Esophagus muscularis mucosa (tissue), 4 donors: ENCODE measurements at regions not wholly inside any gene's neighbourhood (a gene's known extent, or its start where the extent isn't known, plus 50 kb on each side); places are given as distances from the start of the nearest gene placed in this dataset.

Source experiments
- DNase-seq: peaks from one replicate; pipeline ENCODE4 v3.0.0-alpha.2; 2017; ENCODE audit errors: extremely low spot score
- H3K27ac ChIP-seq, 4 donors: fragments of 200-600 bp; sonication (generic); replicated peaks in 1 of 4; 1 replicate in 3 of 4; 2 replicates in 1 of 4; pipeline ENCODE4 v1.5.1; 2016 to 2019; ENCODE audit warnings: mild to moderate bottlenecking in 1 of 4
- H3K27me3 ChIP-seq, 4 donors: fragments of 200-600 bp; sonication (generic); one replicate each; pipeline versions ENCODE4 v1.5.1 to v1.6.0; 2016 to 2019
- H3K36me3 ChIP-seq, 4 donors: fragments of 200-600 bp; sonication (generic); one replicate each; pipeline ENCODE4 v1.5.1; 2016 to 2019
- H3K4me1 ChIP-seq, 4 donors: fragments of 200-600 bp; sonication (generic); one replicate each; pipeline ENCODE4 v1.5.1; 2016 to 2019
- H3K4me3 ChIP-seq, 4 donors: fragments of 200-600 bp; sonication (generic); 1 replicate in 2 of 4; 2 replicates in 2 of 4; pipeline ENCODE4 v1.5.1; 2016 to 2019; ENCODE audit warnings: mild to moderate bottlenecking in 4 of 4, moderate library complexity in 1 of 4
- H3K9me3 ChIP-seq, 4 donors: fragments of 200-600 bp; sonication (generic); 1 replicate in 3 of 4; 2 replicates in 1 of 4; pipeline ENCODE4 v1.5.1; 2016 to 2019
- EP300 ChIP-seq: sonication (generic); formaldehyde crosslinking; IDR thresholded peaks from one replicate; pipeline ENCODE4 v1.6.1; 2017; ENCODE audit warnings: antibody characterized with exemption
- POLR2A ChIP-seq: fragments of 450-650 bp; IDR thresholded peaks from one replicate; pipeline ENCODE4 v1.6.1; 2017; ENCODE audit warnings: antibody characterized with exemption, moderate library complexity, mild to moderate bottlenecking, low read depth
- POLR2AphosphoS5 ChIP-seq, 2 donors: sonication (generic); formaldehyde crosslinking; IDR thresholded peaks; one replicate each; pipeline ENCODE4 v1.6.1; 2017; ENCODE audit warnings: antibody characterized with exemption in 2 of 2
- WGBS: methylation state at CpG from one replicate; pipeline ENCODE4 v1.1.5; 2018; 5-methylcytosine and 5-hydroxymethylcytosine counted together
- intact Hi-C: fragments of 100-400 bp; cut with DNase I; formaldehyde crosslinking; loops from one replicate; pipeline ENCODE4 v1.15.1; 2023
- TF ChIP-seq, protein P1 (sequence below), 3 experiments: fragments of 200-600 bp in 2 of 3; fragments of 450-650 bp in 1 of 3; sonication (generic) in 2 of 3; IDR thresholded peaks; one replicate each; pipeline ENCODE4 v1.5.1; 2017 to 2019; ENCODE audit warnings: antibody characterized with exemption in 3 of 3, mild to moderate bottlenecking in 2 of 3, moderate library complexity in 1 of 3

DNA sequence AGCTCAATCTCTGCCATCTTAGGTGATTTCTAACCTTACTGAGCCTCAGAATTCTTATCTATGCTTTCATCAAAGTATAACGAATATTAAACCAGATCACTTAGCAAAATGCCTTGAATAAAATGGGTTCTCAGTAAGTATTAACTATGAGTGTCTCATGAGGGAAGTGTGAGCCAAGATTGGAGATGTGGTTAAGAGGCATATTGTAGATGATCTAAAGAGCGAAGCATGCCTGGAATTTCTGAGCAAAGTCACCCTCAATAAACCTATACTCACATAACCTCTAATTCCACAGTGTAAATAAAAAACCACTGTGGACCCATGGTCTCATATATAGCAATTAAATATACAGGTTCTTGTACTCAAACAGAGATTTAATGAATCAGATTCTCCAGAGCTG lies 193.1 kb upstream of the FSCB start:
- Histone ChIP-seq H3K36me3 (no peaks in the 10 kb centered on the region), H3K9me3 (peaks cover 0 to 6% (median 0%) of the 10 kb centered on the region in 4 donors), H3K27me3 (no peaks in the 10 kb centered on the region), H3K27ac (no peak overlapping the region), H3K4me1 (no peaks in the 10 kb centered on the region), H3K4me3 (no peak overlapping the region)
- TF ChIP-seq EP300: no peak
- TF ChIP-seq, protein P1, sequence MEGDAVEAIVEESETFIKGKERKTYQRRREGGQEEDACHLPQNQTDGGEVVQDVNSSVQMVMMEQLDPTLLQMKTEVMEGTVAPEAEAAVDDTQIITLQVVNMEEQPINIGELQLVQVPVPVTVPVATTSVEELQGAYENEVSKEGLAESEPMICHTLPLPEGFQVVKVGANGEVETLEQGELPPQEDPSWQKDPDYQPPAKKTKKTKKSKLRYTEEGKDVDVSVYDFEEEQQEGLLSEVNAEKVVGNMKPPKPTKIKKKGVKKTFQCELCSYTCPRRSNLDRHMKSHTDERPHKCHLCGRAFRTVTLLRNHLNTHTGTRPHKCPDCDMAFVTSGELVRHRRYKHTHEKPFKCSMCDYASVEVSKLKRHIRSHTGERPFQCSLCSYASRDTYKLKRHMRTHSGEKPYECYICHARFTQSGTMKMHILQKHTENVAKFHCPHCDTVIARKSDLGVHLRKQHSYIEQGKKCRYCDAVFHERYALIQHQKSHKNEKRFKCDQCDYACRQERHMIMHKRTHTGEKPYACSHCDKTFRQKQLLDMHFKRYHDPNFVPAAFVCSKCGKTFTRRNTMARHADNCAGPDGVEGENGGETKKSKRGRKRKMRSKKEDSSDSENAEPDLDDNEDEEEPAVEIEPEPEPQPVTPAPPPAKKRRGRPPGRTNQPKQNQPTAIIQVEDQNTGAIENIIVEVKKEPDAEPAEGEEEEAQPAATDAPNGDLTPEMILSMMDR (IDR thresholded peaks at IDR 0.05): no peak
- no peak for TF ChIP-seq POLR2A
- no peak for TF ChIP-seq POLR2AphosphoS5 (IDR thresholded peaks at IDR 0.05)
- 75% methylated on average over 2 of the region's 2 CpGs for WGBS
- no peak for DNase-seq
- intact Hi-C loops: no loop called here

DNA sequence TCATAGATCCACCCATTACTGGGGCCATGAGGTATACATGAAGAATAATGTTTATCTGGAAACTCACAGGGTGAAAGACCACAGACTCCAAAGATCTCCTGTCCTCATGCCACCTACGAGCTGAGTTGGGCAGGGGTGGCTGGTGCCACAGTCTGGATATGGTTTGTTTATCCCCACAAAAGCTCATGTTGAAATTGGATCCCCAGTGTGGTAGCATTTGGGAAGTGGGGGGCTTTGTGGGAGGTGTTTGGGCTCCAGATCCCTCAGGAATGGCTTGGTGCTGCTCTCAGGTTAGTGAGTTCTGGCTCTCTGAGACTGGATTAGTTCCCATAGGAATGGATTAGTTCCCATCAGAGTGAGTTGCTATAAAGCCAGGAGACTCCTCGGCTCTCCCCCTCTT lies 192.3 kb upstream of the FSCB start:
- Histone ChIP-seq H3K36me3 (no peaks in the 10 kb centered on the region), H3K4me3 (no peak overlapping the region), H3K27ac (no peak overlapping the region), H3K27me3 (no peaks in the 10 kb centered on the region), H3K4me1 (no peaks in the 10 kb centered on the region), H3K9me3 (peaks cover 0 to 6% (median 0%) of the 10 kb centered on the region in 4 donors)
- TF ChIP-seq EP300 (no peak), POLR2AphosphoS5 (IDR thresholded peaks at IDR 0.05) (no peak), POLR2A (no peak)
- TF ChIP-seq, protein P1 (IDR thresholded peaks at IDR 0.05): no peak
- intact Hi-C loops: no loop called here
- DNase-seq: no peak
- WGBS: 42% methylated on average over 2 of the region's 2 CpGs

- TF ChIP-seq, protein P1 (IDR thresholded peaks at IDR 0.05): no peak
- TF ChIP-seq POLR2A (no peak), EP300 (no peak), POLR2AphosphoS5 (IDR thresholded peaks at IDR 0.05) (no peak)
- no peak for DNase-seq
- Histone ChIP-seq H3K27me3 (no peaks in the 10 kb centered on the region), H3K36me3 (no peaks in the 10 kb centered on the region), H3K9me3 (peaks cover 0 to 12% (median 3%) of the 10 kb centered on the region in 4 donors), H3K4me3 (no peak overlapping the region), H3K4me1 (no peaks in the 10 kb centered on the region), H3K27ac (no peak overlapping the region)
- intact Hi-C loops: no loop called here
- WGBS: 94% methylated on average over 2 of the region's 3 CpGs
Observed at GRCh38 chr14:44669496-44669895, 162.4 kb upstream of the FSCB start.

- H3K4me1 ChIP-seq: no peaks in the 10 kb centered on the region
- intact Hi-C loops: no loop called here
- H3K9me3 ChIP-seq: no peaks in the 10 kb centered on the region
- H3K4me3 ChIP-seq: no peak overlapping the region
- no peaks in the 10 kb centered on the region for H3K27me3 ChIP-seq
- 63% methylated on average over 1 of the region's 1 CpG for WGBS
- TF ChIP-seq, protein P1 (IDR thresholded peaks at IDR 0.05): no peak
- TF ChIP-seq EP300 (no peak), POLR2A (no peak), POLR2AphosphoS5 (IDR thresholded peaks at IDR 0.05) (no peak)
- no peak overlapping the region for H3K27ac ChIP-seq
- H3K36me3 ChIP-seq: no peaks in the 10 kb centered on the region
- DNase-seq: no peak
Observed at GRCh38 chr14:44663136-44663535, 156.1 kb upstream of the FSCB start.

DNA sequence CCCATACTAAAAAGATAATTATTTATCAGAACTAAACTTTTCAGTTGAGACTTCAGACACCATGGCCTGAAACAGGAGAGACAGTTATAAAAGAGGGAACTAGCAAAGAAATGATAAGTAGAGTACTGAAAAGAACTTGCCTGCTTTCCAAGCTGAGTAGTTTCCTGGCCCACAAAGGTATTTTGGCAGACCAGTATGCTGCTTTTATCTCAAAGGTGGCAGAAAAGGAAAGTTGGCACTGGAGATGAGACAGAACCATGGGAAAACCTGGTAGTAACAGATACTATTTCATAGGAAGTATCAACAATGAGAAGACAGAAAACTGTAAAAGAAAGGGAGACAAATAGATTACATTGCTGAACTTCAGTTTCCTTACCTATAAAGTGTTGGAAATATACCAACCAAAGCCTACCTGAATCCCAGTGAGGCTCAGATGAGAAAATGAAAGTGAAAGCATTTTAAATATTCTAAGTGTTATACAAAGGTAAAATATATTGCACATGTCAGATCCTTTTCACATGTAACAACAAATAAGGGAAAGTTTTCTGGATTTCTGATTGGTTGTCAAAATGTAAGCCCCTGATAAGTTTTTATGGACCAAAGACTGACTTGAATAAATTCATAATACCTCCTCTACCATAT lies 155.3 kb upstream of the FSCB start:
- intact Hi-C loops: no loop called here
- Histone ChIP-seq H3K4me1 (no peaks in the 10 kb centered on the region), H3K4me3 (no peak overlapping the region), H3K9me3 (no peaks in the 10 kb centered on the region), H3K27me3 (no peaks in the 10 kb centered on the region), H3K27ac (no peak overlapping the region), H3K36me3 (no peaks in the 10 kb centered on the region)
- TF ChIP-seq, protein P1 (IDR thresholded peaks at IDR 0.05): no peak
- no peak for TF ChIP-seq POLR2A
- TF ChIP-seq POLR2AphosphoS5 (IDR thresholded peaks at IDR 0.05): no peak
- TF ChIP-seq EP300: no peak
- DNase-seq: no peak
